ENCODE measurements at regions not wholly inside any gene's neighbourhood (a gene's known extent, or its start where the extent isn't known, plus 50 kb on each side); places are given as distances from the start of the nearest gene placed in this dataset.
"Not testable (repeated sequence)": the region's sequence is repeated elsewhere in the genome, so short reads cannot be mapped to it uniquely, and the experiment has no call there.

DNA sequence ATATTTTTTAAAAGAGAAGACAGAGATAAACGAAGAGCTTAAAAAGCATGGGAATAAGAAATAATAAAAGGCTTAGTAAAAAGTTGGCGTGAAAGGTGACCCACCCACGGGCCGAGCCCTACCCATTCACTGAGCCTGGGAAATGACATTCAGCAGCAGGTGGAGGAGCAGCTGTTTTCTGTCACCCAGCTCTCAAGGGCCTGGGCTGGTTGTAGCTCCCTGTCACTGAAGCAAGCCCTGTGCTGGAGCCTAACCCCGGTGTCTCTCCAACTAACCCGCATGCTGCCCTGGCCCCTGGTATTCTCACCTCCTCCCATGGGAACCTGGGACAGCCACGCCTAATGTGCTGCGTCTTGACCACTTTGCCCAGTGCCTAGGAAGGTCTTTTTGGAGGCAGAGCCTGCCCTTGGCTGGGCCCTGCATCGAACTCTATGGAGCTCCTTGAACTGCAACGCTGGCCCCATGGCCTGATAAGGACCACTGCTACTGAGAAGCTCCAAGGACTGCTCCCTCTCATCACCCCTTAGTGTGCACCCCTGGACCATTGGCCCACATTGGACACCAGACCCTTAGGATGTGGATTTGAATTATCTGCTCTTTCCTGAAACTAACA is 68.8 kb upstream of the IYD start:
- DNase-seq: no peak

DNA sequence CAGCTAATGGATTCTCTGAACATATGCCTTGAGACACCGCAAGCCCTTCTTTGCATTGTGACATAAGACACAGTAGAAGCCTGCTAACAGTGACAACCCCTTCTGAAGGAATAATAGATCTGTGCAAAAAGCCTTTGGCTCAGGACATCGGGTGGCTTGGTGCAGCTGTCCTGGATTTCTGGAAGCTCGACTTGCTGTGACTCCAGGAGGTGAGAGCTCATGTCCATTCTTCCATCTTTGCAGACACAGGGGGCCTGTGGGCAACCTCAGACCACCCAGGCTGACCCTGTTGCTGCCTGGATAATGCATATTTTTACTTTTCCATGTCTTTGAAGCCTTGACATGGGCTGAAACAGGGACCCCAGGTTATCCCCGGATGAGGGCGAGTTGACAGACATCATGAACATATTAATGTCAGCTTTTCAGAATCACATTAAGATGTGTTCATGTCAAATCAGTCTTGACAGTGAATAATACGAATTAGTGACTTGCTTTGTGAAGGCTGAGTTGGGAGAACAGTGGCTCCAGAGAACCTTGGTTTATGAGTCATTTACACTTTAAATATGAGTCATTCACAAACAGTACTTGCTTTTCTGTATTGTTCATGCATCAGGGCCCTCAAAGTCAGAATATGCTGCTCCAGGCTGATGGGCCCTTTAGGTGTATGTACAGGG is 66.8 kb upstream of the IYD start:
- peak in 1 of 2 donors; percentile 42 for DNase-seq

DNA sequence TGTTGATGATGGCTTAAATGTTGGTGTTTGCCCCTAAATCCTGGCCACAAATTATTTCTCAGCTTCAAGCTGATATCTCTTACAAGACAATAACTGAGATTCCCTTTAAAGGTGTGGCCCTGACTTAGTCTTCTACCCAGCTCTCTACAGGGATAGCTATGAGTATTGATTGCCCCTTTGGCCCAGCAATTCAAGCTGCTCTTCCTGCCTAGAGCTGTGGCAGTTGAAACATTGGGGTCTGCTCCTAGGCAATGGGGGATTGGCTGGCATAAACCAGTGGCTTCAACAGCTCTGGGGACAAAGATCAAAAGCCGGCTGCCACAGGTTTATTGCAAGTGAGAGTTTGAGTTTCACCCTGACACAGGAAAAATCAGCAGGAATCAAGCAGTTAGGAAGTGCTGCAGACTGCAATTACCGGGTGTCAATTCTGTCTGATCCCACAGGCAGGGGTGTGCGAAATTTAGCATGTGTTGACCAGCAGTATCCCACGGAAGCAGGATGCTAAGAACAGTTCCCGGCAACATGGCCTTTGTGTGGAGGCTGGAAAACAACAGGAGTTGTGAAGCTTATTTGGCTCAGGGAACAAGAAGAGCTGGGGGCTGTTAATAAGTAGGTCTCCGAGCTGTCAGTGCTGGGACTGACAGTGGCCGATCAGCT is 66.2 kb upstream of the IYD start:
- DNase-seq: no peak

DNA sequence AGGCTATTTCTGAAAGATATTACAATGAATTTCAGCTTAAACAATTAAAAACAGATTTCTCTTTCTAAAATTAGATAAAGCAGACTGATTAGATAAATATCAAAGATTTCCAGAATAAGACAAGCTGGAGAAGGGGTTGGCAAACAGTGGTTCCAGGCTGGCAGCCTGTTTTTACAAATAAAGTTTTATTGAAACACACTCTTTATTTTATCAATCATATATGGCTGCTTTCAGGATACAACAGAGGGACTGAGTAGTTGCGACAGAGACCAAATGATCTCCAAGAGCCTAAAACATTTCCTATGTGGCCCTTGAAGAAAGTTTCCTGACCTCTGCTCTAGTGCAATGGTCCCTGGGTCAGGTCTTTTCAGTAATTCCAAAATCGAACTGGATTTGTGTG is 65.6 kb upstream of the IYD start:
- DNase-seq: no peak

- DNase-seq: no peak
These were observed 64.4 kb upstream of the IYD start for GRCh38 chr6:150304429-150304828.

GRCh38 chr6:150306290-150306689 is 62.5 kb upstream of the IYD start:
- DNase-seq: no peak

DNA sequence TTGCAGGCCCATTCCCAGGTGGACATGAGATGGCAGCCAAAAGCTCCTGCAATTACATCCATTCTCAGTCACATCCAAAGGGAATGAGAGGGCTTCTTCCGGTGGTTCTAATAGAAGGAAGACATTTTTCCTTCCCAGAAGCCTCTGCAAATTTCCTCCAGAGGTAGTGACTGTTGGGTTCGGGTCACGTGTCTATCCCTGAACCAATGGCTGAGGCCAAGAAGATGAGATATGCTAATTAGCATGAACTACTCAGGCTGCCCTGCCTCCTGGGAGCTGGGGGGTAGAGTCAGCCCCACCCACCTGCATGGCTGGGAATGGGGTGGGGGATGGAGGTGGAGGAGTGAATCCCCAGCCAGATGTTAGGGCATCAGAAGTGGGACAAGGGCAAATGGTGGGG is 61.3 kb upstream of the IYD start:
- DNase-seq: no peak

DNA sequence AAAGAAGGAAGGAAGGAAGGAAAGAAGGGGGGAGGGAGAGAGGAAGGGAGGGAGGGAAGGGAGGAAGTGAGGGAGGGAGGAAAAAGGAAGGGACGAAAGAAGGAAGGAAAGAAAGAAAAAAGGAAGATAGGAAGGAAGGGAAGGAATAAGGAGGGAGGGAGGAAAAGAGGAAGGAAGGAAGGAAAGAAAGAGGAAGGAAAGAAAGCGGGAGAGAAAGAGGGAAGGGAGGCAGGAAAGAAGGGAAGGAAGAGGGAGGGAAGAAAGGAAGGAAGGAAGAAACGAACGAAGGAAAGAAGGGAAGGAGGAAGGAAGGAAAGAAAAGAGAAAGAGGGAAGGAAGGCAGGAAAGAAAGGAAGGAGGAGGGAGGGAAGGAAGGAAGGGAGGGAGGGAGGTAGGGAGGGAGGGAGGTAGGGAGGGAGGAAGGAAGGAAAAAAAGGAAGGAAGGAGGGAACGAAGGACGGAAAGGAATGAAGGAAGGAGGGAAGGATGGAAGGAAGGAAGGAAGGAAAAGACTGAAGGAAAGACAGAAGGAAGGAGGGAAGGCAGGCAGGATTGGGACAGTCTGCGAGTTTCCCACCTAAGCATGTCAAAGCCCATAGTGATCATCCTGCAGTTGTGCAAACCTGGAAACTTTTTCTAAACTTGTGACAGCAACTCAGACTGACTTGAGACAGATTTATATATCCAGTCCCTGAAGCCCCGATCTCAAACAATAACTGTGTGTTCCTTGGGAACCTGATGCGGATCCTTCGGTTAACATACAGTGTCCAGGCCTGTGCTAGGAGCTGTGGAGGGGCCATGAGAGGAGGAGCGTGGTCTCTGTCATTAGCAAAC is 59.8 kb upstream of the IYD start:
- DNase-seq: peak; percentile 47 to 73

DNA sequence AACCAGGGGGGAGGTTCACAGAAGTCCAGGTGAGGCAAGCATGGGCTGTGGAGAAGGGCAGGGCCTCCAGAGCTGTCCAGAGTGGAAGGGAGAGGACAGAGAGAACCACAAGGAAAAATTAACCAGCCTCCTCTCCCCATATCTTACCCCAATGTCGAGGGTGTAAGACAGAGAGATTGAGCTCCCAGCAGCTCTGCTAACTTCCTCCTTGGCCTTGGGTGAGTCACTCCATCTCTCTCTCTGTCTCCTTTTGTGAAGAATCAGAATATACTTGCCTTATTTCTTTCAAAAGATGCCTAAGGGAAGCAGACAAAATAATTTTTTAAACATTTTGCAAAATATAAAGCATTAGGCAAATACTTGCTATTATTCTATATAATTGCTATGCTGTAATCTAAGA is 58.3 kb upstream of the IYD start:
- DNase-seq: peak; percentile 17 to 26

- not testable (repeated sequence) for DNase-seq
These were observed 57.5 kb upstream of the IYD start for GRCh38 chr6:150311149-150311944.

GRCh38 chr6:150312395-150312794 is 56.4 kb upstream of the IYD start:
- no peak for DNase-seq

GRCh38 chr6:150312844-150313584 is 55.8 kb upstream of the IYD start:
- DNase-seq: no peak

GRCh38 chr6:150313781-150314180 is 55.0 kb upstream of the IYD start:
- DNase-seq: no peak

GRCh38 chr6:150314230-150315188 is 54.3 kb upstream of the IYD start:
- DNase-seq: no peak

DNA sequence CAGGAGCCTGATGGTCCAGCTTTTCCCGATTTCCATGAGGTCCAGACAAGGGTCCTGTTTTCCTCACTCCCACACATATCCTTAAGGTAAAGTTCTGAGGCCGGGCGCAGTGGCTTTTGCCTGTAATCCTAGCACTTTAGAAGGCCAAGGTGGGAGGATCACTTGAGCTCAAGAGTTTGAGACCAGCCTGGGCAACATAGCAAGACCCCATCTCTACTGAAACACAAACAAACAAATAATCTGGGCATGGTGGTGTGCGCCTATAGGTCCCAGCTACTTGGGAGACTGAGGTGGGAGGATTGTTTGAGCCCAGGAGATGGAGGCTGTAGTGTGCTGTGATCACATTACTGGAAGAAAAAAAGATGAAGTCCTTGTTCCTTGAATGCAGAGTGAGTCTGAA is 53.2 kb upstream of the IYD start:
- no peak for DNase-seq

DNA sequence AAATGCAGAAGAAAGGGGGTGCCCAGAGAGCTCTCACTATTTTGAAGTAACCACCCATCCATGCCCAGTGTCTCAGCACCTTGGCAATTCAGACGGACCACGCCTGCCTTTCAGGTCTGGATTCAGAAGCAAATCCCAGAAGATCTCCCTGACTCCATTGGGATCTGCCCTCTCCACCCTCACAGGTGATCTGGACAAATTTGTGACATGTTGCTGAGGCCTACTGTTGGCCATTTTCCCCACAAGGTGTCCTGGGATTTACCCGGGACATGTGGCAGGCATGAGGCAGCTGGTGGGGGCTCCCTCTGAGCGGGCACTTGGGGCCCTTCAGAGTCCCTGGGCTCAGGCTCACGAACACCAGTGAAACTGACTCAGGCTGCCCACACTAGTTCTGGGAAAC is 51.9 kb upstream of the IYD start:
- DNase-seq: no peak

Measured in inflammatory macrophage treated with lipopolysaccharide for 1 hour (primary cell).